Stomach (tissue), 4 donors: ENCODE measurements at regions not wholly inside any gene's neighbourhood (a gene's known extent, or its start where the extent isn't known, plus 50 kb on each side); places are given as distances from the start of the nearest gene placed in this dataset.

ENCODE experiments used
- CTCF ChIP-seq, 7 experiments: fragments of 450-650 bp in 4 of 7; fragments of 200-600 bp in 3 of 7; sonication (generic) in 3 of 7; IDR thresholded peaks; one replicate each; pipeline ENCODE4 v1.5.1; 2016 to 2019; ENCODE audit warnings: antibody characterized with exemption in 7 of 7, control low read depth in 2 of 7, mild to moderate bottlenecking in 1 of 7
- EP300 ChIP-seq: sonication (generic); formaldehyde crosslinking; IDR thresholded peaks from one replicate; pipeline ENCODE4 v1.6.1; 2017; ENCODE audit warnings: antibody characterized with exemption
- POLR2A ChIP-seq, 4 donors: fragments of 450-650 bp; IDR thresholded peaks; one replicate each; pipeline ENCODE4 v1.6.1; 2016; ENCODE audit warnings: antibody characterized with exemption in 4 of 4, control low read depth in 2 of 4, mild to moderate bottlenecking in 1 of 4, moderate library complexity in 1 of 4

- TF ChIP-seq POLR2A (IDR thresholded peaks at IDR 0.05) (no peak), CTCF (IDR thresholded peaks at IDR 0.05) (no peak), EP300 (no peak)
Observed at GRCh38 chr13:58782736-58783135, 1151.2 kb downstream of the PCDH17 start.
